Psoas muscle (tissue), 7 donors: ENCODE measurements at regions not wholly inside any gene's neighbourhood (a gene's known extent, or its start where the extent isn't known, plus 50 kb on each side); places are given as distances from the start of the nearest gene placed in this dataset.

Experiments
- ATAC-seq, 4 donors: fragments of 200-7000 bp; cut with Tn5 transposase; one replicate each; pipeline ENCODE4 v1.9.1; 2020; ENCODE audit warnings: moderate library complexity in 3 of 4, mild to moderate bottlenecking in 2 of 4
- DNase-seq, 2 donors: peaks; one replicate each; pipeline ENCODE4 v3.0.0-alpha.2; 2020
- H3K27ac ChIP-seq: fragments of 200-600 bp; one replicate; pipeline ENCODE4 v1.8.0; 2022
- H3K27me3 ChIP-seq, 3 donors: fragments of 200-600 bp in 1 of 3; one replicate each; pipeline versions ENCODE4 v1.6.1 to v1.8.0; 2013 to 2022; ENCODE audit warnings: low read length in 2 of 3, mild to moderate bottlenecking in 2 of 3, moderate library complexity in 1 of 3; ENCODE audit not compliant: insufficient read depth in 3 of 3
- H3K36me3 ChIP-seq, 2 donors: fragments of 200-600 bp in 1 of 2; one replicate each; pipeline versions ENCODE4 v1.6.1 to v1.8.0; 2013 to 2022; ENCODE audit warnings: low read depth in 1 of 2, mild to moderate bottlenecking in 1 of 2, moderate library complexity in 1 of 2; ENCODE audit not compliant: insufficient read depth in 1 of 2
- H3K4me1 ChIP-seq: fragments of 200-600 bp; one replicate; pipeline ENCODE4 v1.8.0; 2022
- H3K4me3 ChIP-seq: fragments of 200-600 bp; one replicate; pipeline ENCODE4 v1.8.0; 2022; ENCODE audit warnings: mild to moderate bottlenecking
- H3K9me3 ChIP-seq: fragments of 200-600 bp; one replicate; pipeline ENCODE4 v1.8.0; 2022
- WGBS, 3 donors: extraction: QIAGEN DNeasy Blood & Tissue Kit; methylation state at CpG; one replicate each; pipeline versions ENCODE4 v1.1.6 to v1.1.7; 2013; 5-methylcytosine and 5-hydroxymethylcytosine counted together
- intact Hi-C, 2 donors: fragments of 100-400 bp; cut with DNase I; formaldehyde crosslinking; loops; one replicate each; pipeline versions ENCODE4 v1.11.0 to v1.14.2; 2022
- TF ChIP-seq, protein P1 (sequence below): fragments of 200-600 bp; IDR thresholded peaks from one replicate; pipeline ENCODE4 v1.8.0; 2022; ENCODE audit warnings: antibody characterized with exemption
- donor health status: healthy with polysubstance abuse.
- donor health status: DM: no; HTN: no; CAD: no; lungs with moderate emphysema.
- donor health status: Bipolar disorder and iron deficiency.
- donor health status: healthy.
- donor health status: DM: yes; HTN: yes; CAD: no.
- donor health status: DM: no; HTN: no; CAD: no.
- donor health status: DM: yes; HTN: yes; CAD: no.

DNA sequence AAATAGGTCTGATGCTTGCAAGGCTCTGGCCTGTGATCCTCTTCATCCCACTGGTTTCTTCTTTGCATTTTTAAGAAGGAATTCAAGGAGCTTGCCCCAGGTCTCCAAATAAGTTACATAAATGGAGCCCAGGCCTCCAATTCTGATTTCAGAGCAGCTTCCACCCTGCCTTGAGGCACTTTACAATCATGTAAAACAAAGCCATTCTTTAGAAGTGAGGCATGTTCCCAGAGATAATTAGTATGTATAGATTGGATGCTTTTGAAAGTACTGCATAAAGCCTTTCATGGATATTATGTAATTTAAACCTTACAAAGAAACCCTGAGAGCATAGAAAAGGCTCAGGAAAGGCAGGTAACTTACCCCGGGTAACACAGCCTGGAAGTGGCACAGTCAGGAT, 466.5 kb downstream of the MIAT start:
- ATAC-seq: no peak
- no peak for DNase-seq
- Histone ChIP-seq H3K9me3 (no peaks in the 10 kb centered on the region), H3K27ac (no peak overlapping the region), H3K36me3 (no peaks in the 10 kb centered on the region), H3K4me1 (no peaks in the 10 kb centered on the region), H3K27me3 (peaks cover 0 to 61% (median 6%) of the 10 kb centered on the region in 3 donors), H3K4me3 (no peak overlapping the region)
- intact Hi-C loops: no loop called here
- 56 to 69% (median 68%) methylated on average over 1 of the region's 1 CpG for WGBS, 3 donors
- TF ChIP-seq, protein P1, sequence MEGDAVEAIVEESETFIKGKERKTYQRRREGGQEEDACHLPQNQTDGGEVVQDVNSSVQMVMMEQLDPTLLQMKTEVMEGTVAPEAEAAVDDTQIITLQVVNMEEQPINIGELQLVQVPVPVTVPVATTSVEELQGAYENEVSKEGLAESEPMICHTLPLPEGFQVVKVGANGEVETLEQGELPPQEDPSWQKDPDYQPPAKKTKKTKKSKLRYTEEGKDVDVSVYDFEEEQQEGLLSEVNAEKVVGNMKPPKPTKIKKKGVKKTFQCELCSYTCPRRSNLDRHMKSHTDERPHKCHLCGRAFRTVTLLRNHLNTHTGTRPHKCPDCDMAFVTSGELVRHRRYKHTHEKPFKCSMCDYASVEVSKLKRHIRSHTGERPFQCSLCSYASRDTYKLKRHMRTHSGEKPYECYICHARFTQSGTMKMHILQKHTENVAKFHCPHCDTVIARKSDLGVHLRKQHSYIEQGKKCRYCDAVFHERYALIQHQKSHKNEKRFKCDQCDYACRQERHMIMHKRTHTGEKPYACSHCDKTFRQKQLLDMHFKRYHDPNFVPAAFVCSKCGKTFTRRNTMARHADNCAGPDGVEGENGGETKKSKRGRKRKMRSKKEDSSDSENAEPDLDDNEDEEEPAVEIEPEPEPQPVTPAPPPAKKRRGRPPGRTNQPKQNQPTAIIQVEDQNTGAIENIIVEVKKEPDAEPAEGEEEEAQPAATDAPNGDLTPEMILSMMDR: no peak

DNA sequence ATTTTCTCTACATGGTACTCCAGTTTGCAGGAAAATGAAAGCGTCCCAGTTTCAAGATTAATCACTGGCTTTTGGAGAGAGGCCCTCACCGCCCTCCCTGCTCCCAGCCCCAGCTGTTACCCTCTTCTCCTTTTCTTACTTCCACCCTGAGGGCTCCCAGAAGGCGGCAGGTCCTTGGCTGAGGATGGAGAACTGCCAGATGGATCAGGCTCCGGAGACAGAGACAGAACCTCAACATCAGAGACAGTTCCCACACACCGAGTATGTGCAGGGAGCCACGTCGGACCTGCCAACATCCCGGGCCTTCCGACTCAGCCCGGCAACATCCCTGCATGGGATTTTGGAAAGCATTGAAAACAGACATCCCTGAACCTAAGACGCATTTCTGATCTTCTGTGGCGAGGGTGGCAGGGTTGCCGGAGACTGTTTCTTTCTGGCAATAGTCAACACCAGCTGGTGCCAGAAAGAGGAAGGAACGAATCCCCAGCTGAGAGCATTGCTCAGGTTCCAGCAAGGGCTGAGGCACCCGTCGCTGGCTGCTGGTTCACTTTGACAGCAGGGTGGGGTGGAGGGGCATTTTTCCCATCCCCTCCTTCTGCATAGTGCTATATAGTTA, 467.1 kb downstream of the MIAT start:
- peak; percentile 31 to 58 for DNase-seq
- H3K27ac ChIP-seq: no peak overlapping the region
- intact Hi-C loops: no loop called here
- H3K36me3 ChIP-seq: no peaks in the 10 kb centered on the region
- H3K4me3 ChIP-seq: no peak overlapping the region
- 17 to 26% (median 18%) methylated on average over 16 of the region's 16 CpGs for WGBS, 3 donors
- H3K9me3 ChIP-seq: no peaks in the 10 kb centered on the region
- peaks cover 0 to 65% (median 6%) of the 10 kb centered on the region in 3 donors for H3K27me3 ChIP-seq
- peak in 1 of 4 donors; percentile 24 for ATAC-seq
- H3K4me1 ChIP-seq: no peaks in the 10 kb centered on the region
- TF ChIP-seq, protein P1: no peak

DNA sequence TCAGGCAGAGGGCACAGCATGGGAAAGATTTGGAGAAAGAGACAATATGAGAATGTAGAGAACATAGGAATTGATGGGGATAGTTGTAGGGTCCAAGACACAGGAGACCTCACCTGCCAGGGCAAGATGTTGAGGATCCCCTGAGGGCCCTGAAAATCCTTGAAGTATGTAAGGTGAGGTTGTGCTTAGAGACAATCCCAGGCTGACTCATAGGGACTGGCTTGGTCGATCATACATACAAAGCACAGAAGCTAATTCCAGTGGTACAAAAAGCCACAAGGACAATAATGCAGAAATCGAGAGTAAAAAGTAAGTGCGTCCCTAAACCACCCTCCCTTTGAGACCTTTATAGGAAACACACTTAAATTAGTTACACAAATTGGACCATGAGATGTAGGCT, 468.2 kb downstream of the MIAT start:
- no peaks in the 10 kb centered on the region for H3K4me1 ChIP-seq
- no peak overlapping the region for H3K27ac ChIP-seq
- H3K4me3 ChIP-seq: no peak overlapping the region
- intact Hi-C loops: no loop called here
- peaks cover 0 to 75% (median 3%) of the 10 kb centered on the region in 3 donors for H3K27me3 ChIP-seq
- TF ChIP-seq, protein P1: no peak
- no peaks in the 10 kb centered on the region for H3K9me3 ChIP-seq
- H3K36me3 ChIP-seq: no peaks in the 10 kb centered on the region
- DNase-seq: no peak
- 67 to 87% (median 82%) methylated on average over 3 of the region's 3 CpGs for WGBS, 3 donors
- ATAC-seq: no peak

DNA sequence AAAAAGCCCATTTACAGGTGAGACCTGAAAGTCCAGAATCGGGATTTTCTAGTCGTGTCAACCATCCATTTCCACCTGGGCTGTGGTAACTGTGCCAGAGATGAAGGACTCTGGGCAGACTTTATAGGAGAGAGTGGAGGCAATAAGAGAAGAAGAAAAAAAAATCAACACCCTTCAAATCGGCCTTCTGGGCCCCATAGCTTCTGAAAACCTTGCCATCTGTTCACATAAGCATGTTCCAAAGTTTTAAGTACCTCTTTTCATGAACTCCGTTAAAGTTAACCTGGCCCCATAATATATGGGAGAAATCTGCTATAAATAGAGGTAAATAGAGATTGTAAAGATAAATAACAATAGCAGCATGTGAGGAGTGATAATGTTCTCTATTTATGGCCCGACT, 470.5 kb downstream of the MIAT start:
- ATAC-seq (no peak), DNase-seq (no peak)
- intact Hi-C loops: no loop called here
- Histone ChIP-seq H3K36me3 (no peaks in the 10 kb centered on the region), H3K4me1 (no peaks in the 10 kb centered on the region), H3K4me3 (no peak overlapping the region), H3K9me3 (no peaks in the 10 kb centered on the region), H3K27ac (no peak overlapping the region), H3K27me3 (peaks cover 0 to 74% (median 3%) of the 10 kb centered on the region in 3 donors)
- TF ChIP-seq, protein P1: no peak
- 49 to 62% (median 51%) methylated on average over 5 of the region's 5 CpGs for WGBS, 3 donors

DNA sequence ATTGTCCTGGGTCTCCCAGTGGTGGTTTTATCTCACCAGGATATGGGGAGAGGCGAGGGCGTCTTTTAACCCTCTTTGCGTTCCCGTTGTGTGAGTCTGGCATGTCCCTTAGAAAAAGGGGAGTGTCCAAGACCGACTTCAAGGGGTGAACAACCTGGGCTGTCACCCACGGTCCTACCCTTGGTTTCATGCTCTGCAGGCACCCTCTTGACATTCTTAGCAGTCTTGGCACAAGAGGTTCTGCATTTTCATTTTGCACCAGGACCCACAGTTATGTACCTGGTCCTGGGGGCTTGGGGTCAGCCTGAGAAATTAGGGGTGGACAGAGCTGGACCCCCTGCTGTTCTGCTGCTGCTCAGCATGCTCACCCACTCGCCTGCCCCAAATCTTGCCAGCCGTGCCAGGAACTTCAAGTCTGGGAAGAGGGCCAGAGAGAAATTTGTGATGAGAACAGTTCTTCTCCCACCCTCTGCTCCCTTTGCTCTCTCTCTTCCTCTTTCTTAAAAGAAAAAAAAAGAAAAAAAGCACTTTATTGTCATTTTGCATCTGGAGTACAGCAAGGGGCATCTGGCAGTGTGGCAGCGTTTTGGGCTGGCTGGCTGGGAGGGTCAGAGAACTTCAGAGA, 471.2 kb downstream of the MIAT start:
- H3K27me3 ChIP-seq: peaks cover 0 to 73% (median 1%) of the 10 kb centered on the region in 3 donors
- ATAC-seq: no peak

More for the DNA sequence above, 471.2 kb downstream of the MIAT start:
- TF ChIP-seq, protein P1: no peak
- no peak for DNase-seq
- WGBS, 3 donors: 51 to 62% (median 59%) methylated on average over 9 of the region's 9 CpGs
- Histone ChIP-seq H3K27ac (no peak overlapping the region), H3K4me1 (no peaks in the 10 kb centered on the region), H3K4me3 (no peak overlapping the region), H3K36me3 (no peaks in the 10 kb centered on the region), H3K9me3 (no peaks in the 10 kb centered on the region)
- intact Hi-C loops: no loop called here
